Hepatocyte (in vitro differentiated cells): ENCODE measurements at regions not wholly inside any gene's neighbourhood (a gene's known extent, or its start where the extent isn't known, plus 50 kb on each side); places are given as distances from the start of the nearest gene placed in this dataset.

ENCODE experiments used
- DNase-seq: peaks from one replicate; pipeline ENCODE4 v3.0.0-alpha.2; 2016; ENCODE audit warnings: low spot score
- H2AFZ ChIP-seq: fragments of 200-600 bp; sonication (generic); 2 replicates; pipeline ENCODE4 v1.6.0; 2016; ENCODE audit warnings: antibody characterized with exemption, mild to moderate bottlenecking
- H3K27ac ChIP-seq: fragments of 200-600 bp; sonication (generic); 2 replicates; pipeline ENCODE4 v1.5.1; 2016; ENCODE audit warnings: mild to moderate bottlenecking
- H3K27me3 ChIP-seq: fragments of 200-600 bp; sonication (generic); 2 replicates; pipeline ENCODE4 v1.6.1; 2016
- H3K36me3 ChIP-seq: fragments of 200-600 bp; sonication (generic); replicated peaks from 2 replicates; pipeline ENCODE4 v1.5.1; 2016; ENCODE audit warnings: low read depth; ENCODE audit not compliant: insufficient read depth
- H3K4me1 ChIP-seq: fragments of 200-600 bp; sonication (generic); 2 replicates; pipeline ENCODE4 v1.5.1; 2016; ENCODE audit warnings: mild to moderate bottlenecking, moderate library complexity; ENCODE audit not compliant: insufficient read depth
- H3K4me2 ChIP-seq: fragments of 200-600 bp; sonication (generic); 2 replicates; pipeline ENCODE4 v1.6.0; 2016
- H3K4me3 ChIP-seq: fragments of 200-600 bp; sonication (generic); 2 replicates; pipeline ENCODE4 v1.5.1; 2016; ENCODE audit warnings: mild to moderate bottlenecking
- H3K79me2 ChIP-seq: fragments of 200-600 bp; sonication (generic); 2 replicates; pipeline ENCODE4 v1.6.0; 2017; ENCODE audit warnings: mild to moderate bottlenecking
- H3K9me2 ChIP-seq: fragments of 200-600 bp; sonication (generic); replicated peaks from 2 replicates; pipeline ENCODE4 v1.6.0; 2017; ENCODE audit warnings: mild to moderate bottlenecking; ENCODE audit not compliant: insufficient read depth
- H3K9me3 ChIP-seq: fragments of 200-600 bp; sonication (generic); 2 replicates; pipeline ENCODE4 v1.5.1; 2016; ENCODE audit warnings: low read depth, mild to moderate bottlenecking
- H4K20me1 ChIP-seq: fragments of 200-600 bp; sonication (generic); 2 replicates; pipeline ENCODE4 v1.6.0; 2016; ENCODE audit warnings: mild to moderate bottlenecking; ENCODE audit not compliant: insufficient read depth, poor library complexity, severe bottlenecking
- EZH2 ChIP-seq: fragments of 200-600 bp; sonication (generic); IDR thresholded peaks from 2 replicates; pipeline ENCODE4 v1.6.1; 2016; ENCODE audit warnings: antibody characterized with exemption, mild to moderate bottlenecking, borderline replicate concordance
- EZH2phosphoT487 ChIP-seq: fragments of 200-600 bp; sonication (generic); IDR thresholded peaks from one replicate; pipeline ENCODE4 v1.6.1; 2018; ENCODE audit warnings: antibody characterized with exemption, mild to moderate bottlenecking, low read depth, moderate library complexity; ENCODE audit not compliant: unreplicated experiment, severe bottlenecking
- WGBS: methylation state at CpG from one replicate; pipeline ENCODE4 v1.1.6; 2016; ENCODE audit warnings: low lambda C conversion rate; ENCODE audit errors: missing lambda C conversion rate; 5-methylcytosine and 5-hydroxymethylcytosine counted together
- TF ChIP-seq, protein P1 (sequence below): fragments of 200-600 bp; sonication (generic); IDR thresholded peaks from 2 replicates; pipeline ENCODE4 v1.5.1; 2016; ENCODE audit warnings: antibody characterized with exemption, mild to moderate bottlenecking; ENCODE audit not compliant: poor library complexity

DNA sequence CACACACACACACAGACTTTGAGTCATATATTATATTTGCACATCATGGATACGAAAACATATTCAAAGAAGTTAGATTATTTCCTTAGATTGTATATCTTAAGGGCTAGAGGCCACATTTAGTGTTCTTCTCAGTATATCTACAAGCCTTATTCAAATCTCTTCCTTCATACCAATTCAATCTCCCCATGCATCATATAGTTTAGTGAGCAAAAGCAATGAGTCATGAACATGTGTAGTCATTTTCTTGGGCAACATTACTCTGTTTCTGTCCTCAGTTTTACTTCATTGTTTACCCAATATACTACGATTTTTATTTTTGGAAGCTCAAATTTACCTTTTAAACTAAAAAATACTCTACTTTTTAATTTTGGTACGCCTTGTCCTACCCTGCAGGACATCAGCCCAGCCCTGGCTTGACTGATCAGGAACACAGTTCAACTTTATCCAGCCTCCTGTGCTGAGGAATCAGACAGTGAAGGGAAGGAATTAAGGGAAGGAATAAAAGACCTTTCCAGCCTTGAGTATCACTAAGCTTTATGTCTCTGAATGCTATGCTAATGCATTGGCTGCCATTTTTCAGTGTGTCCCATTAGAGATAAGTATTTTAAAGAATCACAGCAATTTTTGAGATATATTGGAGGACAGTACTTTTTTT lies 101.7 kb upstream of the FST start:
- TF ChIP-seq EZH2 (no peak), EZH2phosphoT487 (no peak)
- TF ChIP-seq, protein P1, sequence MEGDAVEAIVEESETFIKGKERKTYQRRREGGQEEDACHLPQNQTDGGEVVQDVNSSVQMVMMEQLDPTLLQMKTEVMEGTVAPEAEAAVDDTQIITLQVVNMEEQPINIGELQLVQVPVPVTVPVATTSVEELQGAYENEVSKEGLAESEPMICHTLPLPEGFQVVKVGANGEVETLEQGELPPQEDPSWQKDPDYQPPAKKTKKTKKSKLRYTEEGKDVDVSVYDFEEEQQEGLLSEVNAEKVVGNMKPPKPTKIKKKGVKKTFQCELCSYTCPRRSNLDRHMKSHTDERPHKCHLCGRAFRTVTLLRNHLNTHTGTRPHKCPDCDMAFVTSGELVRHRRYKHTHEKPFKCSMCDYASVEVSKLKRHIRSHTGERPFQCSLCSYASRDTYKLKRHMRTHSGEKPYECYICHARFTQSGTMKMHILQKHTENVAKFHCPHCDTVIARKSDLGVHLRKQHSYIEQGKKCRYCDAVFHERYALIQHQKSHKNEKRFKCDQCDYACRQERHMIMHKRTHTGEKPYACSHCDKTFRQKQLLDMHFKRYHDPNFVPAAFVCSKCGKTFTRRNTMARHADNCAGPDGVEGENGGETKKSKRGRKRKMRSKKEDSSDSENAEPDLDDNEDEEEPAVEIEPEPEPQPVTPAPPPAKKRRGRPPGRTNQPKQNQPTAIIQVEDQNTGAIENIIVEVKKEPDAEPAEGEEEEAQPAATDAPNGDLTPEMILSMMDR = no peak
- no peak overlapping the region for H3K4me2 ChIP-seq
- H3K79me2 ChIP-seq = no peaks in the 10 kb centered on the region
- H3K36me3 ChIP-seq = no peaks in the 10 kb centered on the region
- H3K9me3 ChIP-seq = no peaks in the 10 kb centered on the region
- DNase-seq = no peak
- no peaks in the 10 kb centered on the region for H3K4me1 ChIP-seq
- no peaks in the 10 kb centered on the region for H4K20me1 ChIP-seq
- no peak overlapping the region for H3K27ac ChIP-seq
- 84% methylated on average over 3 of the region's 3 CpGs for WGBS
- no peak overlapping the region for H3K4me3 ChIP-seq
- H3K27me3 ChIP-seq = no peaks in the 10 kb centered on the region
- H3K9me2 ChIP-seq = no peaks in the 10 kb centered on the region
- H2AFZ ChIP-seq = no peak overlapping the region

DNA sequence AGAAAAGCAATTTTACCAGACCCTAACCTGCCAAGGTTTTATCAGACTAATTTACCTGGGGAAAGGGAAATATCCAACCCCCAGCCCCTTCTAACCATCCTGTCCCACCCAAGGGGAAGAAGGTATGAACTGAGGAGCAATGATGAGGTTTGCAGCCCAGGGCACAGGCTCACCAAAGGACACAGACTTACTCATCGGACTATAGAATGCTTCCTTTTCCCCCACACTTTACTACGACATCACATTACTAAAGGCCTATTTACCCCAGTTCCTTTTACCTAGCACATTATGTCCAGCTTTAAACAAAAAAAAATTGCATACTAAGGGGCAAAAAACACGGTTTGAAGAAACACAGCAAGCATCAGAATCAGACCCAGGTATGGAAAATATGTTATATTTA lies 94.1 kb upstream of the FST start:
- no peak overlapping the region for H3K4me3 ChIP-seq
- TF ChIP-seq, protein P1 = no peak
- no peak for TF ChIP-seq EZH2
- no peak for TF ChIP-seq EZH2phosphoT487
- H3K79me2 ChIP-seq = no peaks in the 10 kb centered on the region
- peaks cover 10% of the 10 kb centered on the region for H3K9me3 ChIP-seq
- 88% methylated on average over 3 of the region's 3 CpGs for WGBS
- no peaks in the 10 kb centered on the region for H3K27me3 ChIP-seq
- no peaks in the 10 kb centered on the region for H3K9me2 ChIP-seq
- H3K4me2 ChIP-seq = no peak overlapping the region
- DNase-seq = no peak
- H3K36me3 ChIP-seq = no peaks in the 10 kb centered on the region
- no peaks in the 10 kb centered on the region for H3K4me1 ChIP-seq
- H3K27ac ChIP-seq = no peak overlapping the region
- H2AFZ ChIP-seq = no peak overlapping the region
- no peaks in the 10 kb centered on the region for H4K20me1 ChIP-seq

DNA sequence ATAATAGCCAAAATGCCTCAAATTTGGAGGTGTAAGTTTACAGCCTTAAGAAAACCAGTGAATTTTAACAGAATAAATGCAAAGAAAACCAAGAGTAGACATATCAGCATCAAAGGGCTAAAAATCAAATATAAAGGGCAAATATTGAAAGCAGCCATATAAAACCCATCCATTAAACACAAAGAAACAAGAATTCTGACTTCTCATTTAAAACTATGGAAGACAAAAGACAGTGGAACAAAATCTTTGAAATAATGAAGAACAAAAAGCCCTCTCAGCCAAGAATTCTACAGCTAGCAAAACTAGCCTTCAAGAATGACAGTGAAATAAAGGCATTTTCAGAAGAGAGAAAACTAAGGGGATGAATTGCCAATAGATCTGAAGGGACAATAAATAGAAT lies 91.3 kb upstream of the FST start:
- H3K27ac ChIP-seq = no peak overlapping the region
- no peaks in the 10 kb centered on the region for H3K79me2 ChIP-seq
- no peak for TF ChIP-seq EZH2phosphoT487
- TF ChIP-seq EZH2 = no peak
- TF ChIP-seq, protein P1 = no peak
- no peaks in the 10 kb centered on the region for H3K27me3 ChIP-seq
- H3K36me3 ChIP-seq = no peaks in the 10 kb centered on the region
- no peaks in the 10 kb centered on the region for H3K4me1 ChIP-seq
- no peak overlapping the region for H3K4me2 ChIP-seq
- H3K9me3 ChIP-seq = peaks cover 10% of the 10 kb centered on the region
- H3K4me3 ChIP-seq = no peak overlapping the region
- no peaks in the 10 kb centered on the region for H3K9me2 ChIP-seq
- H4K20me1 ChIP-seq = no peaks in the 10 kb centered on the region
- DNase-seq = no peak
- no peak overlapping the region for H2AFZ ChIP-seq

DNA sequence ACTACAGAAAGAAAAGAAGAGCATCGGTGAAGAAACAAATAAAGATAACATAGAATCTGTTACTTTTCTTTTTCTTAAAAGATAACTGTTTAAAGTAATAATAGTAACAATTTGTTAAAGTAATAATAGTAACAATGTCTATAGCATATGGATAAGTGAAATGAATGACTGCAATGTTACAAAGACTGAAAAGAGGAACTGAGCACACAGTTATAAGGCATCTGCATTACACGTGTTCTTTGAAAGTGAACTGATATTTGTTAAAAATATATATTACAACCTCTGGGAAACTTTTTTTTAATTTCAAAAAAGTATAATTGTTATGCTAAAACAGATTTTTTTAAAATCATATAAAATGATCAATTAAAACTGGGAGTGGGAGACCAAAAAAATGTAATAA lies 88.4 kb upstream of the FST start:
- H3K4me3 ChIP-seq = no peak overlapping the region
- H3K4me2 ChIP-seq = no peak overlapping the region
- 91% methylated on average over 2 of the region's 2 CpGs for WGBS
- H3K9me3 ChIP-seq = peaks cover 10% of the 10 kb centered on the region
- no peak for DNase-seq
- H2AFZ ChIP-seq = no peak overlapping the region
- no peaks in the 10 kb centered on the region for H3K4me1 ChIP-seq
- no peaks in the 10 kb centered on the region for H3K36me3 ChIP-seq
- no peak for TF ChIP-seq EZH2phosphoT487
- TF ChIP-seq EZH2 = no peak
- TF ChIP-seq, protein P1 = no peak
- H3K27ac ChIP-seq = no peak overlapping the region
- H3K27me3 ChIP-seq = no peaks in the 10 kb centered on the region
- H4K20me1 ChIP-seq = no peaks in the 10 kb centered on the region
- no peaks in the 10 kb centered on the region for H3K9me2 ChIP-seq
- H3K79me2 ChIP-seq = no peaks in the 10 kb centered on the region
